ENCODE measurements at regions not wholly inside any gene's neighbourhood (a gene's known extent, or its start where the extent isn't known, plus 50 kb on each side); places are given as distances from the start of the nearest gene placed in this dataset.
A peak's percentile ranks its signal among the peaks of the same experiment; 100 is the strongest.

- Histone ChIP-seq H3K4me3 (ENCODE audit: low read length) (no peak overlapping the region), H3K36me3 (ENCODE audit: insufficient read depth, low read length) (no peaks in the 10 kb centered on the region), H3K79me2 (ENCODE audit: low read length) (no peaks in the 10 kb centered on the region), H4K20me1 (ENCODE audit: insufficient read depth, low read depth, low read length) (no peaks in the 10 kb centered on the region), H3K27ac (ENCODE audit: low read length) (no peak overlapping the region), H3K27me3 (ENCODE audit: low read length) (no peaks in the 10 kb centered on the region), H2AFZ (ENCODE audit: low read length) (no peak overlapping the region), H3K4me1 (ENCODE audit: low read length) (peaks cover 21% of the 10 kb centered on the region), H3K9me3 (ENCODE audit: low read length) (no peaks in the 10 kb centered on the region), H3K4me2 (ENCODE audit: low read depth, low read length, poor library complexity, severe bottlenecking) (no peak overlapping the region), H3K9me2 (replicated peaks; ENCODE audit: insufficient read depth, low read length) (no peaks in the 10 kb centered on the region), H3K9ac (ENCODE audit: low read length) (no peak overlapping the region)
- no peak for DNase-seq
Observed at GRCh38 chr7:25295387-25295786, 67.1 kb upstream of the NPVF start.

- Histone ChIP-seq H2AFZ (ENCODE audit: low read length) (no peak overlapping the region), H3K4me3 (ENCODE audit: low read length) (no peak overlapping the region)
Observed at GRCh38 chr7:25296086-25296485, 67.8 kb upstream of the NPVF start.

GRCh38 chr7:25297278-25297677, 69.0 kb upstream of the NPVF start:
- DNase-seq, result peak; percentile 57
- Histone ChIP-seq H3K27ac (ENCODE audit: low read length) (no peak overlapping the region), H3K9me3 (ENCODE audit: low read length) (no peaks in the 10 kb centered on the region), H3K27me3 (ENCODE audit: low read length) (no peaks in the 10 kb centered on the region), H3K4me1 (ENCODE audit: low read length) (peaks cover 21% of the 10 kb centered on the region), H3K36me3 (ENCODE audit: insufficient read depth, low read length) (no peaks in the 10 kb centered on the region), H3K79me2 (ENCODE audit: low read length) (no peaks in the 10 kb centered on the region), H3K4me2 (ENCODE audit: low read depth, low read length, poor library complexity, severe bottlenecking) (peak overlapping the region; percentile 47), H3K9me2 (replicated peaks; ENCODE audit: insufficient read depth, low read length) (no peaks in the 10 kb centered on the region), H3K4me3 (ENCODE audit: low read length) (no peak overlapping the region; the same call in 1 of the 2 replicates), H4K20me1 (ENCODE audit: insufficient read depth, low read depth, low read length) (no peaks in the 10 kb centered on the region), H3K9ac (ENCODE audit: low read length) (no peak overlapping the region), H2AFZ (ENCODE audit: low read length) (no peak overlapping the region)

More at GRCh38 chr7:25296086-25296485, 67.8 kb upstream of the NPVF start:
- Histone ChIP-seq H3K27ac (ENCODE audit: low read length) (no peak overlapping the region), H3K9me2 (replicated peaks; ENCODE audit: insufficient read depth, low read length) (no peaks in the 10 kb centered on the region), H3K9ac (ENCODE audit: low read length) (no peak overlapping the region), H3K4me2 (ENCODE audit: low read depth, low read length, poor library complexity, severe bottlenecking) (no peak overlapping the region), H4K20me1 (ENCODE audit: insufficient read depth, low read depth, low read length) (no peaks in the 10 kb centered on the region), H3K27me3 (ENCODE audit: low read length) (no peaks in the 10 kb centered on the region), H3K9me3 (ENCODE audit: low read length) (no peaks in the 10 kb centered on the region), H3K36me3 (ENCODE audit: insufficient read depth, low read length) (no peaks in the 10 kb centered on the region), H3K79me2 (ENCODE audit: low read length) (no peaks in the 10 kb centered on the region), H3K4me1 (ENCODE audit: low read length) (peaks cover 21% of the 10 kb centered on the region)
- DNase-seq, result no peak

GRCh38 chr7:25303281-25304181, 75.2 kb upstream of the NPVF start:
- H2AFZ ChIP-seq (ENCODE audit: low read length), result no peak overlapping the region
- no peaks in the 10 kb centered on the region for H3K27me3 ChIP-seq (ENCODE audit: low read length)
- no peaks in the 10 kb centered on the region for H3K9me3 ChIP-seq (ENCODE audit: low read length)
- no peaks in the 10 kb centered on the region for H3K36me3 ChIP-seq (ENCODE audit: insufficient read depth, low read length)
- no peak overlapping the region for H3K9ac ChIP-seq (ENCODE audit: low read length)
- H3K27ac ChIP-seq (ENCODE audit: low read length), result no peak overlapping the region
- H4K20me1 ChIP-seq (ENCODE audit: insufficient read depth, low read depth, low read length), result no peaks in the 10 kb centered on the region
- H3K79me2 ChIP-seq (ENCODE audit: low read length), result no peaks in the 10 kb centered on the region
- 0 out of 2 replicates have a peak, but pooled peaks cover 5% of the 10 kb centered on the region for H3K4me1 ChIP-seq (ENCODE audit: low read length)
- no peak for DNase-seq
- no peak overlapping the region for H3K4me2 ChIP-seq (ENCODE audit: low read depth, low read length, poor library complexity, severe bottlenecking)
- no peaks in the 10 kb centered on the region for H3K9me2 ChIP-seq (replicated peaks; ENCODE audit: insufficient read depth, low read length)
- H3K4me3 ChIP-seq (ENCODE audit: low read length), result no peak overlapping the region

GRCh38 chr7:25304691-25305090, 76.4 kb upstream of the NPVF start:
- H3K9me2 ChIP-seq (replicated peaks; ENCODE audit: insufficient read depth, low read length), result no peaks in the 10 kb centered on the region
- DNase-seq, result no peak
- no peak overlapping the region for H3K4me2 ChIP-seq (ENCODE audit: low read depth, low read length, poor library complexity, severe bottlenecking)
- H2AFZ ChIP-seq (ENCODE audit: low read length), result no peak overlapping the region; the same call in 1 of the 2 replicates
- H4K20me1 ChIP-seq (ENCODE audit: insufficient read depth, low read depth, low read length), result no peaks in the 10 kb centered on the region
- H3K9me3 ChIP-seq (ENCODE audit: low read length), result no peaks in the 10 kb centered on the region
- no peak overlapping the region for H3K4me3 ChIP-seq (ENCODE audit: low read length)
- H3K27ac ChIP-seq (ENCODE audit: low read length), result no peak overlapping the region
- H3K27me3 ChIP-seq (ENCODE audit: low read length), result no peaks in the 10 kb centered on the region
- no peaks in the 10 kb centered on the region for H3K36me3 ChIP-seq (ENCODE audit: insufficient read depth, low read length)
- H3K4me1 ChIP-seq (ENCODE audit: low read length), result 0 out of 2 replicates have a peak, but pooled peaks cover 5% of the 10 kb centered on the region
- H3K9ac ChIP-seq (ENCODE audit: low read length), result no peak overlapping the region
- no peaks in the 10 kb centered on the region for H3K79me2 ChIP-seq (ENCODE audit: low read length)

GRCh38 chr7:25305831-25306230, 77.5 kb upstream of the NPVF start:
- no peaks in the 10 kb centered on the region for H3K27me3 ChIP-seq (ENCODE audit: low read length)
- no peaks in the 10 kb centered on the region for H3K9me3 ChIP-seq (ENCODE audit: low read length)
- H3K36me3 ChIP-seq (ENCODE audit: insufficient read depth, low read length), result no peaks in the 10 kb centered on the region
- no peaks in the 10 kb centered on the region for H3K79me2 ChIP-seq (ENCODE audit: low read length)
- H3K9ac ChIP-seq (ENCODE audit: low read length), result no peak overlapping the region
- no peak for DNase-seq
- no peak overlapping the region for H3K4me2 ChIP-seq (ENCODE audit: low read depth, low read length, poor library complexity, severe bottlenecking)
- H2AFZ ChIP-seq (ENCODE audit: low read length), result no peak overlapping the region
- no peak overlapping the region for H3K27ac ChIP-seq (ENCODE audit: low read length)
- H3K4me1 ChIP-seq (ENCODE audit: low read length), result no peaks in the 10 kb centered on the region
- no peaks in the 10 kb centered on the region for H3K9me2 ChIP-seq (replicated peaks; ENCODE audit: insufficient read depth, low read length)
- no peaks in the 10 kb centered on the region for H4K20me1 ChIP-seq (ENCODE audit: insufficient read depth, low read depth, low read length)
- H3K4me3 ChIP-seq (ENCODE audit: low read length), result no peak overlapping the region

- H3K4me2 ChIP-seq (ENCODE audit: low read depth, low read length, poor library complexity, severe bottlenecking), result no peak overlapping the region
Observed at GRCh38 chr7:25307624-25308023, 79.3 kb upstream of the NPVF start.

GRCh38 chr7:25308246-25308645, 80.0 kb upstream of the NPVF start:
- H3K27ac ChIP-seq (ENCODE audit: low read length), result no peak overlapping the region
- no peaks in the 10 kb centered on the region for H3K9me3 ChIP-seq (ENCODE audit: low read length)
- H3K36me3 ChIP-seq (ENCODE audit: insufficient read depth, low read length), result no peaks in the 10 kb centered on the region
- no peaks in the 10 kb centered on the region for H3K9me2 ChIP-seq (replicated peaks; ENCODE audit: insufficient read depth, low read length)
- H3K9ac ChIP-seq (ENCODE audit: low read length), result no peak overlapping the region
- H3K4me3 ChIP-seq (ENCODE audit: low read length), result no peak overlapping the region
- no peaks in the 10 kb centered on the region for H4K20me1 ChIP-seq (ENCODE audit: insufficient read depth, low read depth, low read length)
- no peak overlapping the region for H2AFZ ChIP-seq (ENCODE audit: low read length)
- no peak for DNase-seq
- H3K4me2 ChIP-seq (ENCODE audit: low read depth, low read length, poor library complexity, severe bottlenecking), result no peak overlapping the region
- no peaks in the 10 kb centered on the region for H3K27me3 ChIP-seq (ENCODE audit: low read length)
- no peaks in the 10 kb centered on the region for H3K79me2 ChIP-seq (ENCODE audit: low read length)
- H3K4me1 ChIP-seq (ENCODE audit: low read length), result no peaks in the 10 kb centered on the region

More at GRCh38 chr7:25307624-25308023, 79.3 kb upstream of the NPVF start:
- no peaks in the 10 kb centered on the region for H3K9me3 ChIP-seq (ENCODE audit: low read length)
- no peaks in the 10 kb centered on the region for H3K27me3 ChIP-seq (ENCODE audit: low read length)
- no peaks in the 10 kb centered on the region for H4K20me1 ChIP-seq (ENCODE audit: insufficient read depth, low read depth, low read length)
- H3K79me2 ChIP-seq (ENCODE audit: low read length), result no peaks in the 10 kb centered on the region
- H2AFZ ChIP-seq (ENCODE audit: low read length), result no peak overlapping the region
- H3K36me3 ChIP-seq (ENCODE audit: insufficient read depth, low read length), result no peaks in the 10 kb centered on the region
- H3K9me2 ChIP-seq (replicated peaks; ENCODE audit: insufficient read depth, low read length), result no peaks in the 10 kb centered on the region
- H3K27ac ChIP-seq (ENCODE audit: low read length), result no peak overlapping the region
- DNase-seq, result no peak
- H3K4me3 ChIP-seq (ENCODE audit: low read length), result no peak overlapping the region
- H3K9ac ChIP-seq (ENCODE audit: low read length), result no peak overlapping the region
- no peaks in the 10 kb centered on the region for H3K4me1 ChIP-seq (ENCODE audit: low read length)
